ENCODE measurements at regions not wholly inside any gene's neighbourhood (a gene's known extent, or its start where the extent isn't known, plus 50 kb on each side); places are given as distances from the start of the nearest gene placed in this dataset.
A peak's percentile ranks its signal among the peaks of the same experiment; 100 is the strongest.
"Not testable (repeated sequence)": the region's sequence is repeated elsewhere in the genome, so short reads cannot be mapped to it uniquely, and the experiment has no call there.

DNA sequence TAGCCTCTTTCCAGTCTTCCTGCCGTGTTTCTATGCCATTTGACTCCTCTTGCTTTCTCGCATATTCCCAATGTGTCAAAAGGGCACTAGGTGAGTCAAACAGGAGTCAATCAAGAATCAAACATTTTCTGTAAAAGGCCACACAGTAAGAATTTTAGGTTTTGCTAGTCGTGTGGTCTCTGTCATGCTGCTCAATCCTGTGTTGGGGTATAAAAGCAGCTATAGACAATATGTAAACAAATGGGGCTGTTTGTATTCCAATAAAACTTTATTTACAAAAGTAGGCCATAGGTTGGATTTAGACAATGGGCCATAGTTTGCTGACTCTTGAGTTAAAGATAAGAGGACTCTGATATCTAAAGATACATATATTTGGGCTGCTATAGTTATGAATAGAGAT, 235.4 kb upstream of the BTBD3 start:
- no peak for DNase-seq (ENCODE audit: low read depth)

DNA sequence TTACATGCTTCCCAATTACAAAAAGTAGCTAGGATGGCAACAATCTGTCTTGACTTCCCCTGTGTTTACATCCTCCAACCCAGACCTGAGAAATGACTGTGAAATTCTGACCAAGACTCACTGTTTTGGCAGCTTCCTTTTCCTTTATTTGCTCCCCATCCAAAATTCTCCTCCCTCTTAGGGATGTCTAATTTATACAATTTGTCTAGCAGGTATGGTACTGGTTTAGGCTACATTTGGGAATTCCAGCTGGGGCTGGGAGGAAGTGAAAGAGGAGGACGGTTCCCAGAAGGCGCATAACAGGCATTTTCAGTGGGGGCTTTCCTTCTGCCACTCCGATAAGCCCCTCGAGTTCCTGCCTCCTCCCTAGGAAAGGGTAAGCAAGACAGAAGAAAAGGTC, 231.5 kb upstream of the BTBD3 start:
- DNase-seq (ENCODE audit: low read depth) = no peak

DNA sequence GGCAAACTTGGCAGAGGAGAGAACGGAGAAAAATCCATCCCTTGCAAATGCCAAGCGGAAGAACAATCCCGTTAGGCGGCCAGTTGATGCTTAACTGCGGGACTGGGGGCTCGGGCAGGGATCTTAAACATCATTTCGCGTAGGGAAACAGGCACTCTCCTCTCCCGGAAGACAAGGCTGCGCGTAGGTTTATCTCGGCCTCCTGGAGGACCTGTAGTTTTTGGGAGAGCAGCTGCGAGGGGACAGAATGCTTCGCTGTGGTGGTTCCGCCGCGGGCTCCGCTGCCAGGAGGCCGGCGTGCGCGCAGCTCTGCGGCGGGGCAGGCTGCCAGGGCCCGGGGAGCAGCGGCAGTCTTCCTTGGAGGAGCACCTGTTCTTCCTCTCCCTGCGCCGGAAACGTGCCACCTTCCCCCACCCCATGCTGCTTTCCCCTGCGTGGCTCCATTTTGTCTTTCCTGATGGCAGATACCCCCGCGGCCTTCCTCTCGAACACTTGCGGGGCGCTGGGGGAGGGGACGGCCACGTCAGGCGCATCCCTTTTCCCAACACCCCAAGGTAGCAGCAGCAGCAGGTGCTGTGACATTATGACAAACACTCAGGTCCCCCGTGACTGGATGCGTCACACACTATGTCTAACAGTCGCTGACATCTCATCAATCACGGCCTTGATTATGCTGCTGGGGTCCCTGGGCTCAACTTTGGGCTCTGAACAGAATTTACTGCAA, 230.7 kb upstream of the BTBD3 start:
- no peak for DNase-seq (ENCODE audit: low read depth)

DNA sequence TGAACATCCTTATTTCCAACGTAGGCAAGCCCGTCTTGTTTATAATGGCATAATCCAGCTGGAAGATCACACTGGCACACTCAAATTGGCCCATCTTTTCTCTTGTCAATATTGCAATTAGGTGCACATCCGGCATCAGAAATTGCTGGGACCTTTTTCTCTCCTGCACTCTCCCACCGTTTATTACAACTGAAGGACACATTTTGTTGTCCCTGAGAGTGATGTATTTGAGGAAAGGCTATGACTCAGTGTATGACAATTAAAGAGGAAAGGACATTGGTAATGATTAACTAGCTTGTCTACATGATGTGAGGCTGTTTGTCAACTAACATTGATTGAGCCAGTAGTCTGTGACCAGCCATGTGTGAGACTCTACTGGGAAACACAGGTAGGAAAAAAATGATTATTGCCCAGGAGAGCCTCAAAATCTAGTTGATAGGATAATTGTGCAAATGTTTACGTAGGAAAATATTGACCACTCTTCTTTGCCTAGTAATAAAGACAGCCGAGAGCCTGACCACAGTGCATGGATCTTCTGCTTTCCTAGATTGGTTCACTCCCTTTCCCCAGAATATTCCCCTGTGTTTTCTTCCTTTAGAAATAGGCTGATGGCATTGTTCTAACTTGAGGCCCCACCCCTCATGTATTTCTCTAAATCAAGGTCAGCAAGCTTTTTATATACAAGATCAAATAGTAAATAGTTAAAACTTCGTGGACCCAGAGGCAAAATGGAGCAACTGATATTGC, 230.0 kb upstream of the BTBD3 start:
- no peak for DNase-seq (ENCODE audit: low read depth)

DNA sequence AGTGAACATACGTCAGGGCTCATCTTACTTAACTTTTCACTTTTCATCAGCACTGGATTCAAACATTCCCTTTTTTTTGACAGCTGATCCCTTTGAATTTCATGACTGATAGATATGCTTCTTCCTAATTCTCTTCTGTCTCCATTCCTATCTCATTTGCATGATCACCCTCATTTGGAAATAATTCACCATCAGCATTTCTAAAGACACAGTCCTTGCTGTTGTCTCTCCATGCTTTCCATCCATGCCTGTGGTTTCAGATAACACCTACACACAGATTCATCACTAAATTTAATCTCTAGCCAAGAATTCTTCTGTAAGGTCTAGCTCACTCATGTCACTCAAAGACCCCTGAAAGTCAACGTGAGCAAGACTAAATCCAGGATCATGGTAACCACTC, 228.4 kb upstream of the BTBD3 start:
- no peak for DNase-seq (ENCODE audit: low read depth)

DNA sequence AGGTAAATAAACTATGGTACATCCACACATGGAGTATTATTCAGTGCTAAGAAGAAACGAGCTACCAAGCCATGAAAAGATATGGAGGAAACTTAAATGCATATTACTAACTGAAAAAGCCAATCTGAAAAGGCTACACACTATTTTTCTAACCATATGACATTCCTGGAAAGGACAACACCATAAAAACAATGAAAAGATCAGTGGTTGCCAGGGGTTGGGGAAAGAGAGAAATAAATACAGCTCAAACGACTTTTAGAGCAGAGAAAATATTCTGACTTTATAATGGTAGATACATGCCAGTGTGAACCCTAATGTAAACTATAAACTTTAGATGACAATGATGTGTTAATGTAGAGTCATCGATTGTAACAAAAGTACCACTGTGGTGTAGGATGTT, 225.9 kb upstream of the BTBD3 start:
- DNase-seq (ENCODE audit: low read depth) = no peak

DNA sequence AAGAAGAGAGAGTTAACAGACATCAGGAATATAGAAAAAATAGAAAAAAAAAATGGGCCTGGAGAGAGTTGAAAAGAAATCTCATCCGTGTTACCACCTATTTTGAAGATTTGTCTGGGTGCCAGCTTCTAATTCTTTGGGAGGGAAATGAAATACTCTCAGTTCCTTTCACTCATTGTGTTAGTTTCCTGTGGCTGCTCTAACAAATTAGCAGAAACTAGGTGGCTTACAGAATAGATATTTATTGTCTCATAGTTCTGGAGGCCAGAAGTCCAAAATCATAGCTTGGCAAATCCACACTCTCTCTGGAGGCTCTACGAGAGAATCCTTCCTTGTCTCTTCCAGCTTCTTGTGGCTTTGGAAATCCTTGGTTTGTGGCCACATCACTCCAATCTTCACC, 225.1 kb upstream of the BTBD3 start:
- no peak for DNase-seq (ENCODE audit: low read depth)

DNA sequence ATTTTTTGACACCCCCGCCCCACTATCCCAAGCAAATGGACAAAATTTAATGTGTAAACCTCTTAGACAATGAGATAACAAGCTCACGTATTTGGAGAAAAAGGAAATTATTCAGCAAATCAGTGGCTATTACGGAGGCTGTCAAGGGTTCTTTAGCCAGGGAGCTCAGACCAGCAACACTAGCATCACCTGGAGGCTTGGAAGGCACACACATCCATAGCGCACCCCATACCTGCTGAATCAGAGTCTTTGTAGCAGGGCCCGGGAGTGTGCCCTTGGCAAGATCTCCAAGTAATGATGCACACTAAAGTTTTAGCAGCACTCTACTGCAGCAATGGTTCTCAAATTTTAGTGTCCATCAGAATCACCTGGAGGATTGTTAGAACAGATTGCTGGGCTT, 223.2 kb upstream of the BTBD3 start:
- DNase-seq (ENCODE audit: low read depth) = no peak

DNA sequence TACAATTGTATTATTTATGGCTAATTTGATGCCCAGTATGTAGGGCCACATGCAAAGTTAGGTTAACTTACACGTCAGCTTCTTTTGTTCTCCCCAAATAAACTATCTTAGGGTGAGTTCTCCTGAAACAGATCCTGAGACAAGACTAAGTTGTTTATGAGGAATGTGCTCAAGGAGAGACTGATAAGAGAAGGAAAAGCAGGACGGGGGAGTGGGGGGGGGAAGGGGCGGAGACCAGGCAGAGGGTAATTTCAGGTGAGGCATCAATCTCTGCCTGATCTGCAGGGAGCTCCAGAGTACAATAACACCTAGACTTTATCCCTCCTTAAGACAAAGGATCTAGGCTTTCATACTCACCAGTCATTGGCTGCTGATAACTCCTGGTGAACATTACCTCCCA, 220.6 kb upstream of the BTBD3 start:
- DNase-seq (ENCODE audit: low read depth) = no peak

DNA sequence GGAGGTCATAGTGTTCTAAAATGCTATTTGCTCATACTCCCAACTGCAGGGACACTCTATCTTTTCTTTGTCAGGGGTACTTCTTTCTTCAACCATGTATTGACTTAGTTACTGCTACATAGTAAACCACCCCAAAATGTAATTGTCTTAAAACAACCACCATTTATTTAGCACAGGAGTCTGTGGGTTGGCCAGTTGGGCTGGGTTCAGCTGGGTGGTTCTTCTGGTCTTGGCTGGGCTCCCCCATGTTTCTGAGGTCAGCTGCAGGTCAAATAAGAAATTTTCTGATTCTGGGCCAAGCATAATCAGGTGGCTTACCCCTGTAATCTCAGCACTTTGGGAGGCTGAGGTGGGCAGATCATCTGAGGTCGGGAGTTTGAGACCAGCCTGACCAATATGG, 220.0 kb upstream of the BTBD3 start:
- no peak for DNase-seq (ENCODE audit: low read depth)

DNA sequence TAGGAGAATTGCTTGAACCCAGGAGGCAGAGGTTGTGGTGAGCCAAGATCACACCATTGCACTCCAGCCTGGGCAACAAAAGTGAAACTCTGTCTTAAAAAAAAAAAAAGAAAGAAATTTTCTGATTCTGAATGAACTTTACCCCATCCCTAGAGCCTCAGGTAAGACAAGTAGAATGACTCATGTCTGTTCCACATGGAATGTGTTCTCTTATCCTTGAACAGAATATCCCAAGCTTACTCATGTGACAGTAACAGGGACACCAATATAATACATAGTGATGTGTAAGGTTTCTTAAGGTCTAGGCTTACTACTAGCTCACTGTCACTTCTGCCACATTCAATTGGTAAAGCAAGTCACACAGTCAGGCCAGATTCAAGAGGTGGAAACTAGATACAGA, 219.6 kb upstream of the BTBD3 start:
- no peak for DNase-seq (ENCODE audit: low read depth)

DNA sequence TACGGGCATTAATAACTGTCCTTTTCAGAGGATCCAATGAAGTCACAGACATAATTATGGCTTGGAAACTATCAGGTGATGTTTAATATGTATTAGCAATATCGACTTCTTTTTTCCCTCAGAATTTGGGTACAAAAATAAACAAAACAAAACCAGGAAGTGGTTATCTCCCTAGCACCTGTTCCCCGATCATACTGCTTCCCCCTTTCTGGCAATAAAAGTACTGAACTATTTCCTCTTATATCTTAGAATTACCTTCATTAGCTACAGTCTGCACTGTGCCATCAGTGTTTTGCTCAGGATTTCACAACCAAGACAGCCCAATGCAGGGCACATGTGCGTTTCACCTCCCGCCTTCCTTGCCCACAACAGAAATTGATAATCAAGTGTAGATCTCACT, 216.9 kb upstream of the BTBD3 start:
- no peak for DNase-seq (ENCODE audit: low read depth)

DNA sequence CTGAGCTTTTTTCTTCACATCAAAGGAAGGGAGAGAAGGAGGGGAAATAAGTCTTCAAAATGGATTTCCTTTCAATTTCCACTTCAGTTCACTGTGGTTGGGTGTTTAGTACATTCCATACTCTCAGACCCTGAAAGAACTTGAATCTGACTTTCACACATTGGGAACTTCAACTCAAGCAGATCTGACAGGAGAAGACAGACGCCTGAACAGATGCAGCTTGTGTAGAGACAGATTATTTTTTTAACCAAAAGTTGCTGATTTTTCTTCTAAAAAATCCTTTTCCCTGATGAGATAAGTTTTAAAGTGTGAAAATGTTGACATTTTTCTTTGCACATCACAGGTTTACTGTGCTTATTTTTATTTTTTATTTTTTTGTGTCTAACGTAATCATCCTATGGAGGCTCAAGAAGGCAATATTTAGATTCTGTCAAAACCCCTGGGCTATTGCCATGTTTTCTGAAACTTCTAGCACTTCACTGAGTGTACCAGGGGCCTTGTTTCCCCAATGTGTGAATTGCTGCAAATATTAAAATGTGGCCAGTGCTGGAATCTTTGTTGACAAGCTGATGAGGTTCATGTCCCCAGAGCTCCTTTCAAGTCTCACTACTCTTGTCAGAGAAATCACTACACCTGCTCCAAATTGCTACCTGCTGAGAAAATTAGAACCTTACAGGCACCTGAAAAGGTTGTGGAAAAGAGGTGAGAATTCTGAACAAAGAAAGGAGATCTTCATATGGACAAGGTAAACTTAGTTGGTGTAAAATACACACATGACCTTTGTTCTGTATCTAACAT, 214.8 kb upstream of the BTBD3 start:
- DNase-seq (ENCODE audit: low read depth) = no peak

DNA sequence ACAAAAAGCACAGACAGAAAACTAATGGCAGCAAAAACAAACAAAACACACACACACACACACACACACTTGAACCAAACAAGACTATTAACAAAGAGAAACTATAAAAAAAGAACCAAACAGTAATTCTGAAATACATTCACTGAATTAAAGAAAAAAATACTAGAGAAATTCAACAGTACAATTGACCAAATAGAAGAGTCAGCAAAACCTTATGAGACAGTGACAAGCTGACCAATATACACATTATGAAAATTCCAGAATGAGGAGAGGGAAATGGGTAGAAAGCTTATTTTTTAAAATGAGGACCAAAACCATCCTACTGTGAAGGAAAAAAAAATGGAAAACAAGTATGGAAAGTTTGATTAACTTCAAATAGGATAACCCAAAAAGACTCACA, 212.2 kb upstream of the BTBD3 start:
- no peak for DNase-seq (ENCODE audit: low read depth)

DNA sequence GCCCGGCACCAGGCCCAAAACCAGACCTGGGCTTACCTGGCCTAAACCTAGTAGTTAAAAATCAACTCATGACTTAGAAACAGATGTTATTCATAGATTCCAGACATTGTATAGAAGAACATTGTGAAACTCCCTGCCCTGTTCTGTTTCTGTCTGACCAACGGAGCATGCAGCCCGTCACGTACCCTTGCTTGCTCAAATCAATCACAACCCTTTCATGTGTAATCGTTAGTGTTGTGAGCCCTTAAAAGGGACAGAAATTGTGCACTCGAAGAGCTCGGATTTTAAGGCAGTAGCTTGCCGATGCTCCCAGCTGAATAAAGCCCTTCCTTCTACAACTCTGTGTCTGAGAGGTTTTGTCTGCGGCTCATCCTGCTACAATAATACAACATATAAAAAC, 209.5 kb upstream of the BTBD3 start:
- DNase-seq (ENCODE audit: low read depth) = not testable (repeated sequence)

DNA sequence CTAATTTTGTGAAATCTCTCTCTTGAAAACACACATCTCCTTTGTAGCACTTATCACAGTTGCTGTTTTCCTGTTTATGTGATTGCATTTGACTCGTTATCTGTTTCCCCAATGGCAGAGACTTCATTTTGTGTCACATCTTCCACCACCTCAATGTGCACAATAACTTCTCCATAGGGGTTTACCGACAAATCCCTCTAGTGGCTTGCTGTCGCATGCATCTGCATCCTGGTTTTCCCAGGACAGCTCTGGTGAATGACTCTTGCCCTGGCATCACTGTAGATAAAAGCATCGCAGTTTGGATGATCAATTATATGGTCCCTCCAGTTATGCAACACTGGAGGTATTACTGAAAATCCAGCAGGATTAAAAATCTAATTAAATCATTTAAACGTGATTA, 206.5 kb upstream of the BTBD3 start:
- no peak for DNase-seq (ENCODE audit: low read depth)

DNA sequence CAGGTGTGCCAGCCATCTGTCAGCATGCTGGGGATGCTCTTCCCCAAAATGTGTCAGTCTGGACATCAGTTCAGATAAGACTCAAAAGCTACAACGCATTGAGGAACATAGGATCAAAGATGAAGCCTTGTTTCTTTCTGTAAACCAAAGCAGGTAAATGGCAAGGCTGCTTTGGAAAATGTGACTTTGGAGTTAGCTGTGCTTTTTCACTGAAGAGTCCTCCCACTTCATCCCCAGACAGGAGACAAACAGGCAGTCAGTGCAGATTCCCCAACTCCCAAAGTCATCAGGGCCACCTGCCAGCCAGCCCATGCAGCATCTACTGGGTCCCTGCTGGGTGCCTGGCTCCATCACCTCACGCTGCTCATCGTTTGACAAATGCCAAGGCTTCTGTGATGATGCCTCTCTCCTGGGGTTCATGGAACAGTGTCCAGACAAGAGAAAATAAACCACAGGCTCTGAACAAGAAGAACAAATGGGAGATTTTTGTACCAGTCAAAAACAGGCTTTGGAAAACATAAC, 205.0 kb upstream of the BTBD3 start:
- DNase-seq (ENCODE audit: low read depth) = no peak

DNA sequence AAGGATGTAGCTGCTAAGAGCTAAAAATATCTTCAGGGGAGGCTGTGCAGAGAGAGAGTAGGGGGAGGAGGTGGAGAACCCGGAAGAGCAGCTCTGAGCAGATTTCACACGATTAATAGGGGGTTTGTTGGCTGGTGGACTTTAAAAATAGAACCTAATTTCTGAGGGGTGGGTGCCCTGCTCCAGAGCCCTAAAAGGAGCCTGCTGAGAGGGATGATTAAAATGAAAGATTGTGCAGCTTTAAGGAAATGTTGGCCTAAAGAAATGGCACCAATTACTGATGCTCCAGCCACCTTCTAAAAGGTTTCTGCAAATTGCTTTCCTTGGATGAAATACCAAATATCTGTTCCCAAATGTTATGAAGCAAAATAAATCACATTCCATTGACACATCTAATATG, 202.8 kb upstream of the BTBD3 start:
- no peak for DNase-seq (ENCODE audit: low read depth)

DNA sequence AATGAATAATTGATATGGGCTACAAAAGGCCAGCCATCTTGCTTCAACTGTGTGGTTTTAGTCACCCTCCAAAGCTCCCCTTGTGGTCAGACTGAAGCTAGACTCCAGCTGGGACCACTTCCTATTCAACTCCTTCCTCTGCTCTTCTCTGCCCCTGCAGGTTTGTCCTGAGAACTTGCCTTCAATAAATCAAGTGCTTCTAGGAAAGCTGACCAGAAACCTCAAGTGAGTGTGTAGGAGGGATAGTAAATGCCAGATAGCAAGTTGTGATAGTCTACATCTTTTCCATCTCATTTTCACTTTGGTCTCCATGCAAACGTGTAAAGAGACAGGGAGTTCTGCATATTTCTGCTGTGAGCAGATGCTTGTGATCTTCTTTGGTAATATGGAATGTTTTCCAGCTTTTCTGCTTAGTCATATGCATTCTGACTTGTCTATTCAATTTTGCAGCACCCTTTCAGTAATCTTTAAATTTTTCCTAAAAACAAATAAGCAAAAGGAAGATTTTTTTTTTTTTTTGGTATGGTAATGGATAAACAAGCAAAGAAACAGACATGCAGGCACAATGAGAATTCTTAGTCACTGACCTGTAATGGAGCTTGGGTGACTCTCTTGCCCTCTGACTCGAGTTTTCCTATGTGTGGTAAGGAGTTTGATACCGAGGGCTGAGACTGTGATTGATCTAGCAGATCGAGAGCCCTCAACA, 201.3 kb upstream of the BTBD3 start:
- peak; percentile 76 for DNase-seq (ENCODE audit: low read depth)

DNA sequence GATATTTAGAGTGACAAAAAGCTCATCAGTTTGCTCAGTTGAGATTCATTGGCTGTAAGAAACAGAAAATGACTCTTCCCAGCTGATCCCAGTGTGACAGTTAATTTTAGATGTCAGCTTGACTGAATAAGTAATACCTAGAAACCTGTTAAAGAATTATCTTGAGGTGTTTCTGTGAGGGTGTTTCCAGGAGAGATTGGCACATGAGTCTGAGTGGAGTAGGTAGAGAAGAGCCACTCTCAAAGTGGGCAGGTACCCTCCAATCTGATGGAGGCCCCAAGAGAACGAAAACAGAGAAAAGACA, 200.8 kb upstream of the BTBD3 start:
- no peak for DNase-seq (ENCODE audit: low read depth)

DNA sequence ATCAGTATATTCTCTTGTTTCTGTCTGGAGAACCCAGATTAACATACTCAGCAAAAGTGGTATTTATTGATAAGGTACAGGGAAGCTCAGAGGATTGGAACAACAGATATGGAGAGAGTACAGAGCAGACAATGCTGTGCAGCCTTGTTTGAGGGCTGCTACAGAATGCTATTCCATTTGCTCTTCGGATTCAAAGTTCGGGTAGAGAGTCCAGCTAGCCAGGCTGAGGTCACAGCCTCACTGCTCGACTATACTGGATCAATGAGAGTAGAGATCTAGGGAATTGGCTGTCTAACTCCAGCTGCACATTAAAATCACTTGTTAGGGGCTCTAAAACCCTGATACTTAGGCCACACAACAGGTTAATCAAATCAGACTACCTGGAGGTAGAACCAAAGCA, 200.1 kb upstream of the BTBD3 start:
- DNase-seq (ENCODE audit: low read depth) = no peak

DNA sequence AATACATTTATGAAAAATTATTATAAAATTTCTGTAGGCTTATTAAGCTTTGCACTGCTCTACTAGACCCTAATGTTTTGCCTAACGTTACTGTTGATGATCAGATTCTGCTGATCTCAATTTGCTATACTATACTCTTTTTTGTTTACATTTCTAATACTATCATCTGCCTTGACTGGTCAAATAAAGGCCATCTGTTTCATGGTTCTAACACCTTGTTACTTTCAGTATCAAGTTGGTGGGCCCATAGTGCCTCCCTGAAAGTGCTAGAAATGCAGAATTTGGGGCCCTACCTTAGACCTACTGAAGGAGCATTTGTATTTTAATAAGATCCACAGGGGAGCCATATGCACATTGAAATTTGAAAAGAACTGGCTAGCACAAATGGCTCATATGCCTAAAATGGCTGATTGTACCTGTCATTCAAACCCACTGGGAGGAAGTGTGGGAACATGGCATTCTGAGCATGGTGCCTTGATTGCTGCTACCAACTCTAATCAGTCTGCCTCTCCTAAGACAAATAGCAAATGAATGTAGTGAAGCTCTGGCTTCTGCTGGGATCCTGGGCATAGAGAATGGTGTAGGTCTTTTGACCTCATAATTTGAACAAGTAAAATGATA, 199.1 kb upstream of the BTBD3 start:
- DNase-seq (ENCODE audit: low read depth) = no peak

Data from GM04504 (cell line).